Ovary (tissue), 7 donors: ENCODE measurements at regions not wholly inside any gene's neighbourhood (a gene's known extent, or its start where the extent isn't known, plus 50 kb on each side); places are given as distances from the start of the nearest gene placed in this dataset.

Experiments
- DNase-seq, 5 donors: peaks; one replicate each; pipeline ENCODE4 v3.0.0-alpha.2; 2019 to 2020
- H3K27ac ChIP-seq, 2 donors: fragments of 200-600 bp; one replicate each; pipeline versions ENCODE4 v1.5.1 to v1.8.0; 2019 to 2022
- H3K27me3 ChIP-seq: fragments of 200-600 bp; one replicate; pipeline ENCODE4 v1.8.0; 2022
- H3K36me3 ChIP-seq: fragments of 200-600 bp; sonication (generic); one replicate; pipeline ENCODE4 v1.5.1; 2019
- H3K4me1 ChIP-seq: one replicate; pipeline ENCODE4 v1.8.1; 2013; ENCODE audit warnings: mild to moderate bottlenecking, moderate library complexity; ENCODE audit not compliant: insufficient read depth
- H3K4me3 ChIP-seq: fragments of 200-600 bp; sonication (generic); one replicate; pipeline ENCODE4 v1.5.1; 2017
- H3K9me3 ChIP-seq, 2 donors: fragments of 200-600 bp in 1 of 2; sonication (generic) in 1 of 2; one replicate each; pipeline versions ENCODE4 v1.5.1 to v1.8.1; 2013 to 2019; ENCODE audit warnings: mild to moderate bottlenecking in 1 of 2, moderate library complexity in 1 of 2
- CTCF ChIP-seq, 3 donors: fragments of 450-650 bp in 2 of 3; fragments of 200-600 bp in 1 of 3; IDR thresholded peaks; one replicate each; pipeline versions ENCODE4 v1.5.1 to v1.8.0; 2016 to 2022; ENCODE audit warnings: antibody characterized with exemption in 3 of 3, mild to moderate bottlenecking in 1 of 3
- EP300 ChIP-seq: sonication (generic); formaldehyde crosslinking; IDR thresholded peaks from one replicate; pipeline ENCODE4 v1.6.1; 2017; ENCODE audit warnings: antibody characterized with exemption
- POLR2A ChIP-seq: fragments of 450-650 bp; IDR thresholded peaks from one replicate; pipeline ENCODE4 v1.6.1; 2017; ENCODE audit warnings: antibody characterized with exemption, mild to moderate bottlenecking, moderate library complexity
- WGBS, 3 donors: extraction: QIAGEN DNeasy Blood & Tissue Kit in 1 of 3; methylation state at CpG; one replicate each; pipeline versions ENCODE4 v1.1.5 to v1.1.7; 2013 to 2017; 5-methylcytosine and 5-hydroxymethylcytosine counted together
- intact Hi-C, 4 donors: fragments of 100-400 bp; cut with DNase I; formaldehyde crosslinking; loops; one replicate each; pipeline versions ENCODE4 v1.11.0 to v1.15.1; 2022 to 2023
- donor health status: DM: no; HTN: no; CAD: no; lungs with moderate emphysema.
- donor health status: DM: no; HTN: no; CAD: no.
- donor health status: Bipolar disorder and iron deficiency.
- donor health status: DM: no; HTN: no; CAD: no.
- donor health status: DM: yes; HTN: yes; CAD: no.

- intact Hi-C loops: no loop called here
These were observed 331.3 kb downstream of the CYRIA start for GRCh38 chr2:16334366-16334765.

DNA sequence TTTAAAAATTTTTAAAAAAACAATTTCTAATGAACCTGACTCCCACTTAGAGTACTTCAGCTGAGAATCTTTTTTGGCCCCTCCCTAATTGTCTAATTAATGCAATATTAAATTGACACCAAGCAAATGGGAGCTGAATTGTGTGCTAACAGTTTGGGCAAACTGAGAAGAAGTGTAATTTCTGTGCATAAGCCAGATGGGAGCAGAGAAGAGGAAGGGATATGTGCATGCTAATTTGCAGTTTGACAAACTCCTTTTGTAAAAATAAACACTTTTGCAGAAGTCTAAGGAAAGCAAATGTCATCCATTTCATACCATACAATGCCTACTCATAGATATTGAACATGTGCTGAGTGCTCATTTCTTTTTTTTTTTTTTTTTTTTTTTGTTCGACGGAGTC is 332.0 kb downstream of the CYRIA start:
- Histone ChIP-seq H3K27me3 (no peaks in the 10 kb centered on the region), H3K27ac (no peak overlapping the region), H3K4me1 (peaks cover 3% of the 10 kb centered on the region), H3K36me3 (no peaks in the 10 kb centered on the region), H3K9me3 (peaks cover 0 to 2% of the 10 kb centered on the region in 2 donors), H3K4me3 (no peak overlapping the region)
- no peak for DNase-seq
- WGBS, 3 donors: 44 to 73% (median 54%) methylated on average over 2 of the region's 2 CpGs
- intact Hi-C loops: no loop called here
- TF ChIP-seq CTCF (IDR thresholded peaks at IDR 0.05) (no peak), POLR2A (no peak), EP300 (no peak)

More at GRCh38 chr2:16334366-16334765, 331.3 kb downstream of the CYRIA start:
- no peak for TF ChIP-seq CTCF (IDR thresholded peaks at IDR 0.05)
- no peak for TF ChIP-seq EP300
- no peak for TF ChIP-seq POLR2A
- Histone ChIP-seq H3K4me1 (peaks cover 3% of the 10 kb centered on the region), H3K27me3 (no peaks in the 10 kb centered on the region), H3K9me3 (peaks cover 0 to 2% of the 10 kb centered on the region in 2 donors), H3K27ac (no peak overlapping the region), H3K36me3 (no peaks in the 10 kb centered on the region), H3K4me3 (no peak overlapping the region)
- WGBS, 3 donors: 81 to 91% (median 90%) methylated on average over 1 of the region's 1 CpG
- no peak for DNase-seq

DNA sequence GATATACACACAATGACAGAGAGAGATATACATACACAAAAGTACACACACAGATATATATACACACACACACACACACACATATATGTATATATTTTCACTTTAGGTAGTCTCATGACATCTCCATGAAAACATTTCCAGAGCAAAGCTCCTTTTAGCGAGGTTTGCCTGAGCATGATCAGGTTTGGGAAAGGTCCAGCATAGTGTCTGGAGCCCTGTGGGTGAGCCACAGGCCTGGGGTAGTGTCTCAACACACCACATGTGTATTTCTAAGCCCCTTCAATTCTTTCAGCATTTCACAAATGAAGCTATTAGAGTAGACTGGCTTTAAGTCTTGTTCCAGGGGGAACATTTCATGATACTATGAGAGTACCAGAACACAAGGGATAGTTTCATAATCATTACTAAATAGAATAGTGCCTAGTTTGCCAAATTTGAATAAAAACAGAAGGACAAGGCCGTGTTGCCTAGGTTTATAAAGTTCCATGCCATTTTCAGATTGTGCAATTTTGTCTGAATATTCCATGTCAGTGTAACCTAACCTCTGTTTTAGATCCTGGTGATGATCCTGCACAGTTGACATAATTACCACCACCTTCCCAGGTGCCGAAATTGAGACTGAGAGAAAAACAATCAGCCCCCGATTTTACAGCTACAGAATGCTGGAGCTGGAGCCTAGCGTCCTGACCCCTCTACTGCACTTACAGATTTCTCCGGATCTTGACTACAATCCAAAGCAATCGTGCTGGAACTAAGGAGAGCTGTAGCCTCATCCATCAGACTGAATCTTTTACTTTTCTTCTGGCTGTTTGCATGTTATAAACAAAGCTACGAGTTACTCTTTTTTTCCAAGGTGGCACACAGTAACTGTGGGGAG is 332.7 kb downstream of the CYRIA start:
- WGBS, 3 donors: 11 to 22% (median 16%) methylated on average over 8 of the region's 8 CpGs

DNA sequence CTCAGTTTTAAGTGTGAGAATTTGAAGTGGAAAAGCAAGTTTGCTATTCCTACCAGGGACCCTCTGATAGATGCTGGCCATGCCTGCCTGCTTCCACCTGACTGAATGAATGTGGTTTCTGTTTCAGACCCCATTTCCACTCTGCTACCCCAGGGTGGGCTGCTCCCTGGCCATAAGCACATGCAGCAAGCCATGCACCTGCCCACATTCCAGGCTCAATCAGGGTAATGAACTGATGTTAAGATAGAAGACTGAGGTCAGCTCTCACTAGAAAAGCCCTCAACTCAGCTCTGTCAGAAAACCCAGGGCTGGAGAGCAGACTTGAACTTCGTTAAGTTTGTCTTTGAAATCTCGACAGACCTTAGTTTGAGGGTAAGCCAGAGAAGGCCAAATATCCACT is 333.9 kb downstream of the CYRIA start:
- intact Hi-C loops: no loop called here
- H3K9me3 ChIP-seq: no peaks in the 10 kb centered on the region
- H3K36me3 ChIP-seq: no peaks in the 10 kb centered on the region
- no peak for TF ChIP-seq POLR2A
- no peak for TF ChIP-seq CTCF (IDR thresholded peaks at IDR 0.05)
- TF ChIP-seq EP300: no peak
- WGBS, 3 donors: 80 to 91% (median 83%) methylated on average over 2 of the region's 2 CpGs
- H3K4me3 ChIP-seq: no peak overlapping the region
- no peaks in the 10 kb centered on the region for H3K27me3 ChIP-seq
- no peak for DNase-seq
- no peak overlapping the region for H3K27ac ChIP-seq
- H3K4me1 ChIP-seq: peaks cover 3% of the 10 kb centered on the region

More for the DNA sequence above, 332.7 kb downstream of the CYRIA start:
- no peaks in the 10 kb centered on the region for H3K27me3 ChIP-seq
- peaks cover 3% of the 10 kb centered on the region for H3K4me1 ChIP-seq
- H3K36me3 ChIP-seq: no peaks in the 10 kb centered on the region
- no peak for DNase-seq
- TF ChIP-seq CTCF (IDR thresholded peaks at IDR 0.05) (no peak), POLR2A (no peak), EP300 (no peak)
- intact Hi-C loops: no loop called here
- peaks cover 0 to 2% of the 10 kb centered on the region in 2 donors for H3K9me3 ChIP-seq
- H3K4me3 ChIP-seq: no peak overlapping the region
- no peak overlapping the region for H3K27ac ChIP-seq
